Posterior cingulate gyrus (tissue), 11 donors: ENCODE measurements at regions not wholly inside any gene's neighbourhood (a gene's known extent, or its start where the extent isn't known, plus 50 kb on each side); places are given as distances from the start of the nearest gene placed in this dataset.
"Not testable (repeated sequence)": the region's sequence is repeated elsewhere in the genome, so short reads cannot be mapped to it uniquely, and the experiment has no call there.

Experiments used
- DNase-seq, 10 donors: peaks; one replicate each; pipeline versions ENCODE4 v3.0.0 to v3.0.0-alpha.2; 2020 to 2021; ENCODE audit warnings: mixed read lengths in 3 of 10
- intact Hi-C: fragments of 100-400 bp; cut with DNase I; formaldehyde crosslinking; loops from one replicate; pipeline ENCODE4 v1.15.1; 2023

DNA sequence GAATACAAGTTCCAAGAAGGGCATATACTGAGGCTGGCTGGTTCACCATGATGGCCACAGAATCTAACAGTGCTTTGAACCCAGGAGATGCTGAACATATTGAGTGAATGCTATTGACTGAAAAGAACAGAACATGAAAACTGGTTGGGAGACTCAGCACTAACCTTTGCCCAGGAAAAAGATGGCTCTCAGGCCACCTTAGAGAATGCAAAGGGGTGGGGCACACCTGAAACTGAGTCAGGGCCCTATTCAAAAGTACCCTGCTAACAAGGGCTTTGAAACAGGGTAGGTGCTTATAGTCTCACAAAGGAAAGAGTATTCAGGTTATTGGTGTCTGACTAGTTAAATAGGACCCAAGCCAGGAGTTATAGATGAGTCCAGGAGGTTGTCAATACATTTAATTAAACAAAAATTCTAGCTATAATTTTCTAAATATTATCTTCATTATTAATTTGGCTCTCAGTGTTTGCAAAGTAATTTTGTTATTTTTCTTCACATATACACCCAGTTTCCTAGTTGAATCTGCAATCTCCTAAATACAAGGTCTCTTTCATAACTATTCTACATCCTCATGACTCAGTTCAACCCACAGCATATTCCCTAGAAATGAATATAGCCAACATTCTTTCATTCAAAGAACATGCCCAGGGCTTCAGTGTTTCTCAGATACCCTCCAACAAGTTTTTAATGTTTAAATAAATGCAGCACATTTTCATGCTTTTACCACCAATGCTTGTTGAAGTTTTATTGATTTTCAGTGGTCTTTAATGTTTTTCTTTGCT is 144.2 kb upstream of the RAPGEF2 start:
- intact Hi-C loops, result no loop called here

DNA sequence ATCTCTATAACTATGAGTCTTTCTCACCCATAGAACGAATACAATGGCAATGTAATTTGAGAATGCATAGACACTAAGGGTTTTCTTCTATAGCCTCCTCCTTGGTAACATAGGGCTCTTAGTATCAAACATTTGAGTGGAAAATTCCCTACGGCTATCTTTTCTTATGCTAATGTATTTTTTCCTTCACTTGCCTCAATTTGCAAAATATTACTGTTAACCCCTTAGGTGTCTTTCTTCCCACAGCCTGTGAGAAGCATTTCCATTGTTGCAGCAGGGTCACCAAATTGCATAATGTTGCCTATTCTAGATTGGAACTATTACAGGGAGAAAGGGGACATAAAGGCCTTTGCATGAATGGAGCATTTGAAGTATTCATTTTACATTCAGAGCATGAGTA is 140.5 kb upstream of the RAPGEF2 start:
- intact Hi-C loops, result no loop called here
- DNase-seq, result no peak

More for the DNA sequence above, 144.2 kb upstream of the RAPGEF2 start:
- no peak for DNase-seq

DNA sequence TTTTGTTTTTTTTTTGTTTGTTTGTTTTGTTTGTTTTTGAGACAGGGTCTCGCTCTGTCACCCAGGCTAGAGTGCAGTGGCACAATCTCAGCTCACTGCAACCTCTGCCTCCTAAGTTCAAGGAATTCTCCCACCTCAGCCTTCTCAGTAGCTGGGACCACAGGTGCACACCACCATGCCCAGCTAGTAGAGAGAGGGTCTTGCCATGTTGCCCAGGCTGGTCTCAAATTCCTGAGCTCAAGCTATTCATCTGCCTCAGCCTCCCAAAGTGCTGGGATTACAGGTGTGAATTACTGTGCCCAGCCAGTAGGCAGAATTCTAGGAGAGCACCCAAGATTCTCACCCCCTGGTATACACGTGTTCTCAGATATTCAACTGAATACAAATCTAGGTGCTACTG is 139.6 kb upstream of the RAPGEF2 start:
- intact Hi-C loops, DNase-seq: not testable (repeated sequence)

DNA sequence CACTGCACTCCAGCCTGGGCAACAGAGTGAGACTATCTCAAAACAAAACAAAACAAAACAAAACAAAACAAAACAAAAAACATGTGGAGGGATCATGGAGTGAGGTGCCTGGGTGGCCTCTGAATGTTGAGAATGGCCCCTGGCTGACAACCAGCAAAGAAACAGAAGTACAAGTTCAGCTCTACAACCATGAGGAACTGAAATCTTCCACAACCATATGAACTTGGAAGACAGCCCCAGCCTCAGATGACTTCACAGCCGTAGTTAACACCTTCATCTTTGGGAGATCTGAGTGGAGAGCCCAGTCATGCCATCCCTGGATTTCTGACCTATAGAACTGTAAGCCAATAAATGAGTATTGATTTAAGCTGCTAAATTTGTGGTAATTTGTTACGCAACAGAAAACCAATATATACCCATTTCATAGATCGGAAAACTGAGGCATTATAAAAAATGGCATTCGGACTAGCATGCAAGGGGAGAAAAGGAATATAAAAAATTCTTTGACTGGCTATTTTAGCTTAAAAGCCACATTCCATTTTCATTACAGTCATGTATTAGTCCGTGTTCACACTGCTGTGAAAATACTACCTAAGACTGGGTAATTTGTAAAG is 138.7 kb upstream of the RAPGEF2 start:
- intact Hi-C loops, result no loop called here
- no peak for DNase-seq

DNA sequence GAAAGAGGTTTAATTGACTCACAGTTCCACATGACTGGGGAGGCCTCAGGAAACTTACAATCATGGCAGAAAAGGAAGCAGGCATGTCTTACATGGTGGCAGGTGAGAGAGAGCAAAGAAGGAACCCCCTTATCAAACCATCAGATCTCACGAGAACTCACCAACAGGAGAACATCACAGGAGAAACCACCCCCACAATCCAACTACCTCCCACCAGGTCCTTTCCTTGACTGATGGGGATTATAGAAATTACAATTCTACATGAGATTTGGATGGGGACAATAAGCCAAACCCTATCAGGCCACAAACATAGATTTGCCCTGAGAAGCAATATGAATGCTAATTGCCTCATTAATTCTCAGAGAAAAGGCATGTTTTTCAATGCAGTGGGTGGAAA is 138.2 kb upstream of the RAPGEF2 start:
- intact Hi-C loops, result no loop called here
- no peak for DNase-seq

DNA sequence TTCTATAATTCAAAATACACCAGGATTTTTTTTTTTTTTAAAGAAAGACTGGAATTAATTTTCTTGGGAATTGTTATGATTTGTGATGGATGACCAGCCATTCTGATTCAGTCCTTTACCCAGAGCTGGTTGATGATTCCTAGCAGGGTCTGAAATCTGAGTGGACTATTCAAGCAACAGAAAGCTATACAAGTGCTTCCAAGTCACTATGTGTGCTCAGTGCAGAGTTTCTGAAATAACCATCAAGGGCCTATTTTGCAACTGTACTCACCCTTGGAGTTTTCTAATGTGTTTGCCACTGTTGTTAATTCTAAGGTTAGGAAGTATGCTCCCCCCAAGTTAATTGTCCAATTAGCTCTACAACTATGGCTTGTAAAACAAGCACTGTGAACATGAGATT is 137.7 kb upstream of the RAPGEF2 start:
- no peak for DNase-seq
- intact Hi-C loops, result no loop called here

DNA sequence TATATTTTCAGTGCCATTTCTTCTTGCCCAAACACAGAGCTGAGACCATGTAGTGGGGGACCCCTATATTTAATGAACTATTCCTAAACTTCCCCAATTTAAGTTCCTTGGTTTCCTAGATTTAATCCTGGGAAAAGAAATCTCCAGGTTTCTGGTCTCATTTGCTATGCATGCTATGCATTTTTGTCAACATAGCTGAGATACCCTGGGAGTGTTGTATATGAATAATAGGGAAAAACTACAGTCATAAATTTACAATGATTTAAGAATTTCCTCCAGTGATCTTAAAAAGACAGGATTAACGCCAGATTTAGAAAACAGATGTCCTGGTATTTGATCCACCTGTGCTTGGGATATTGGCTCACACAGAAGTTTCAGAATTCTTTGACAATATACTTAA is 136.8 kb upstream of the RAPGEF2 start:
- intact Hi-C loops, result no loop called here
- DNase-seq, result no peak

GRCh38 chr4:158968961-158969360 is 133.9 kb upstream of the RAPGEF2 start:
- intact Hi-C loops, result no loop called here
- DNase-seq, result no peak

GRCh38 chr4:158970812-158971211 is 132.1 kb upstream of the RAPGEF2 start:
- intact Hi-C loops, result no loop called here
- DNase-seq, result no peak

- DNase-seq, intact Hi-C loops: not testable (repeated sequence)
These were observed 128.4 kb upstream of the RAPGEF2 start for GRCh38 chr4:158974438-158974837.

DNA sequence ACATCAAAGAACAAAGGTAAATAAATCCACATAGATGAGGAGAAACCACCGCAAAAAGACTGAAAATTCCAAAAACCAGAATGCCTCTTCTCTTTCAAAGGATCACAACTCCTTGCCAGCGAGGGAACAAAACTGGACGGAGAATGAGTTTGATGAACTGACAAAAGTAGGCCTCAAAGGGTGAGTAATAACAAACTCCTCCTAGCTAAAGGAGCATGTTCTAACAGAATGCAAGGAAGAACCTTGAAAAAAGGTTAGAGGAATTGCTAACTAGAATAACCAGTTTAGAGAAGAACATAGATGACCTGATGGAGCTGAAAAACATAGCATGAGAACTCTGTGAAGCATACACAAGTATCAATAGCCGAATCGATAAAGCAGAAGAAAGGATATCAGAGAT is 122.2 kb upstream of the RAPGEF2 start:
- DNase-seq, intact Hi-C loops: not testable (repeated sequence)

- DNase-seq, result no peak
- intact Hi-C loops, result no loop called here
These were observed 111.2 kb upstream of the RAPGEF2 start for GRCh38 chr4:158991534-158992155.

GRCh38 chr4:158993891-158994290 is 109.0 kb upstream of the RAPGEF2 start:
- DNase-seq, result no peak
- intact Hi-C loops, result no loop called here

DNA sequence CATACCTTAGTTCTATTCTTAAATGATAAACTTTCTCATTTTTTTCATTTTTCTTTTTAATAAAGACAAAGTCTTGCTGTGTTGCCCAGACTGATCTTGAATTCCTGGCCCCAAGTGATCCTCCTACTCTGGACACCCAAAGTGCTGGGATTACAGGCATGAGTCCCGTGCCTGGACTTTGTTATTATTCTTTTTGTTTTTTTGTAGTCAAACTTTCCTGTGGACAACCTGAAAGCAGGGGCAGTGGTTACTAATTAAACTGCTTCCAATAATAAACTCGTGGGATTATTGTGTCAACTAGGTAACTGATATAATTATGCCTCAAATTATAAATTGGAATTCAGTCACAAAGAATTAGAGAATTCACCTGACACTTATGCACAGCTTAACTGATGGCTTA is 107.8 kb upstream of the RAPGEF2 start:
- no peak for DNase-seq
- intact Hi-C loops, result no loop called here

GRCh38 chr4:158995965-158996364 is 106.9 kb upstream of the RAPGEF2 start:
- no peak for DNase-seq
- intact Hi-C loops, result no loop called here

DNA sequence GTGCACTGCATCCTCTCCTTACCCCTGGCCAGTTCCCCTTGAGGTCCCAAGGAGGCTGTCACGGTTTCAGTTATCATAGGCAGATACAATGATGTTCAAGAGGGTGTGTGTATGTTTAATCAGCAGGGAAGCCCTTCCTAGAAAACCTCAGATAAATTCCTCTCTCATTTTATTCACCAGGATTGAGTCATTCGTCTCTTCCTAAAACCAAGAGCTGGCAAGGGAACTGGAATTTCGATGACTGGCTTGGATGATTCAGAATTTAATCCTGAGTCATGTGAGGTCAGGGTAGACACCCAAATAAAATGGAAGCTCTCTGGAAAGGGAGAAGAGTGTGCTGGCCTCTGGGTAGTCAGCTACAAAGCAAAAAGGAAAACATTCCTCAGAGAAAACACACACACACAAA is 106.2 kb upstream of the RAPGEF2 start:
- intact Hi-C loops, result no loop called here
- DNase-seq, result no peak

- intact Hi-C loops, result no loop called here
- DNase-seq, result no peak
These were observed 105.1 kb upstream of the RAPGEF2 start for GRCh38 chr4:158997660-158998349.

DNA sequence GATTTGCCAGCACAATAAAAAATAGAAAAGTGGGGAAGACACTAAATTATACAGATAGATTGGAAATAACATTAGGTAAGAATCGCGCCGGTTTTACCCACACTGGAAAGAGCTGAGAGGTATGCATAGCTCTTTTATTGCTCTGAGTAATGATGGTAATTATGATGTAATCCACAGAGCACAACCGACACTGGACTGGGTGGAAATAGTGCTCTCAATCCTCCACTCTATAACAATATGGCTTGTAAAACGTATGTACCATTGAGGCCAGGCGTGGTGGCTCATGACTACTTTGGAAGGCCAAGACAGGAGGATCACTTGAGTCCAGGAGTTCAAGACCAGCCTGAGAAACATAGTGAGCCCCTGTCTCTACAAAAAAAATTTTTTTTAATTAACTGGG is 104.3 kb upstream of the RAPGEF2 start:
- no peak for DNase-seq
- intact Hi-C loops, result no loop called here

DNA sequence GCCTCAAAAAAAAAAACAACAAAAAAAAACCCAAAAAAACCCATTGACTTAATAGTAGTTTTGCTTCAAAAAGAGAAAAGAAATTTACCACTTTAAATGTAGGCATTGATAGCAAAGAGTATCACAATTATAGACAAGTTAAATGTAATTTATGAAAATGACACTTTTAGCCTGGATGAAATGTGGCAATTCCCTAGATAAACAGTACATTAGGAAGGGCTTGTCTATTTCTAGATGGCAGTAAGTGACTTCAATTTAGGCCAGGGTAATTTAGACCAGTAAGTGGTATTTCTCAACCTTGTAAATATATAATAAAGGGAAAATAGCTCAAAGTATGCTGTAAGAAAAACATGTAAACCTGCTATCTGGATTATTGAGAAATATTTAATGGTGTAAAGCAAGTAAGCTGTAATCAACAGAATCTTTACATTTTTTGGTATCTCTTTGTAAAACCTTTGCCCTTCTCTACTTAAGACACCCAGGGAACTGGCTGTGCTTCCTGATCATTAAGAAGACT is 103.7 kb upstream of the RAPGEF2 start:
- no peak for DNase-seq
- intact Hi-C loops, result no loop called here

DNA sequence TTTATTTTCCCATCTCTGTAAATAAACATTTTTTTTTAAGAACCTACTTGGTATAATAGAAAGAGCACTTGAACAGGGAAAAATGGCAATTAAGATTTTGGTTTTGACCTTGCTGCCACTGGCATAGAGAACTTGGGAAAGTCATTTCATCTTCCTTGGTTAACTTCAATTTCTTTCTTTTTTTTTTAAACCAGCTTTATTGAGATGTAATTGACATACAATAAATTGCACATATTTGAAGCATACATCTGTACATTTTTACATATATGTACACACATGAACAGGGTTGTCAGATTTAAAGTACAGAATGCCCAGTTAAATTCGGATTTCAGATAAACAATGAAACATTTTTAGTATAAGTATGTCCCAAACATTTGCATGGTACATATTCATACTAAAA is 103.0 kb upstream of the RAPGEF2 start:
- no peak for DNase-seq
- intact Hi-C loops, result no loop called here

GRCh38 chr4:159002950-159003349 is 99.9 kb upstream of the RAPGEF2 start:
- intact Hi-C loops, result no loop called here
- DNase-seq, result no peak
